ENCODE measurements at regions not wholly inside any gene's neighbourhood (a gene's known extent, or its start where the extent isn't known, plus 50 kb on each side); places are given as distances from the start of the nearest gene placed in this dataset.

- Mint-ChIP-seq H3K4me1 (peaks cover 48% of the 10 kb centered on the region), H3K36me3 (ENCODE audit: low read depth) (no peaks in the 10 kb centered on the region), H3K27ac (peak overlapping the region in 1 of 3 experiments; percentile 18), H3K27me3 (ENCODE audit: low read depth) (peaks cover 30% of the 10 kb centered on the region), H3K9me3 (peaks cover 3% of the 10 kb centered on the region), H3K4me3 (no peak overlapping the region)
- TF ChIP-seq CTCF (IDR thresholded peaks at IDR 0.05; ENCODE audit: unreplicated experiment in 3 of 3): no peak
Observed at GRCh38 chr2:235204948-235205347, 253.1 kb downstream of the SH3BP4 start.

GRCh38 chr2:235206399-235206798 is 254.6 kb downstream of the SH3BP4 start:
- Mint-ChIP-seq H3K4me3 (no peak overlapping the region), H3K36me3 (ENCODE audit: low read depth) (no peaks in the 10 kb centered on the region), H3K4me1 (peaks cover 48% of the 10 kb centered on the region), H3K27ac (no peak overlapping the region), H3K27me3 (ENCODE audit: low read depth) (peaks cover 30% of the 10 kb centered on the region), H3K9me3 (peaks cover 5% of the 10 kb centered on the region)
- TF ChIP-seq CTCF (IDR thresholded peaks at IDR 0.05; ENCODE audit: unreplicated experiment in 3 of 3): no peak

GRCh38 chr2:235206980-235207579 is 255.3 kb downstream of the SH3BP4 start:
- H3K36me3 Mint-ChIP-seq (ENCODE audit: low read depth): no peaks in the 10 kb centered on the region
- peaks cover 27% of the 10 kb centered on the region for H3K27me3 Mint-ChIP-seq (ENCODE audit: low read depth)
- no peak overlapping the region for H3K27ac Mint-ChIP-seq
- H3K9me3 Mint-ChIP-seq: peaks cover 5% of the 10 kb centered on the region
- no peak overlapping the region for H3K4me3 Mint-ChIP-seq
- TF ChIP-seq CTCF (IDR thresholded peaks at IDR 0.05; ENCODE audit: unreplicated experiment in 3 of 3): no peak
- H3K4me1 Mint-ChIP-seq: peaks cover 43% of the 10 kb centered on the region

- H3K4me3 Mint-ChIP-seq: no peak overlapping the region
- peaks cover 8% of the 10 kb centered on the region for H3K4me1 Mint-ChIP-seq
- no peaks in the 10 kb centered on the region for H3K36me3 Mint-ChIP-seq (ENCODE audit: low read depth)
- no peak overlapping the region for H3K27ac Mint-ChIP-seq
- peaks cover 28% of the 10 kb centered on the region for H3K27me3 Mint-ChIP-seq (ENCODE audit: low read depth)
- peaks cover 3% of the 10 kb centered on the region for H3K9me3 Mint-ChIP-seq
- no peak for TF ChIP-seq CTCF (IDR thresholded peaks at IDR 0.05; ENCODE audit: unreplicated experiment in 3 of 3)
Observed at GRCh38 chr2:235211056-235211455, 259.2 kb downstream of the SH3BP4 start.

GRCh38 chr2:235212501-235213158 is 260.8 kb downstream of the SH3BP4 start:
- Mint-ChIP-seq H3K36me3 (ENCODE audit: low read depth) (no peaks in the 10 kb centered on the region), H3K9me3 (peaks cover 3% of the 10 kb centered on the region), H3K27me3 (ENCODE audit: low read depth) (peaks cover 20% of the 10 kb centered on the region), H3K4me1 (no peaks in the 10 kb centered on the region), H3K27ac (no peak overlapping the region), H3K4me3 (no peak overlapping the region)
- TF ChIP-seq CTCF (IDR thresholded peaks at IDR 0.05; ENCODE audit: unreplicated experiment in 3 of 3): no peak

- H3K4me3 Mint-ChIP-seq: no peak overlapping the region
- H3K4me1 Mint-ChIP-seq: no peaks in the 10 kb centered on the region
- no peak for TF ChIP-seq CTCF (IDR thresholded peaks at IDR 0.05; ENCODE audit: unreplicated experiment in 3 of 3)
- no peaks in the 10 kb centered on the region for H3K9me3 Mint-ChIP-seq
- no peaks in the 10 kb centered on the region for H3K36me3 Mint-ChIP-seq (ENCODE audit: low read depth)
- H3K27me3 Mint-ChIP-seq (ENCODE audit: low read depth): peaks cover 16% of the 10 kb centered on the region
- no peak overlapping the region for H3K27ac Mint-ChIP-seq
Observed at GRCh38 chr2:235215248-235215647, 263.4 kb downstream of the SH3BP4 start.

Data from nephron (organoid).